NCI-H2081 treated with DMSO at 0.1 percent for 48 hours (cell line): ENCODE measurements at regions not wholly inside any gene's neighbourhood (a gene's known extent, or its start where the extent isn't known, plus 50 kb on each side); places are given as distances from the start of the nearest gene placed in this dataset.

Experiments
- DNase-seq: peaks from one replicate; lab custom pipeline; 2025; lab: John Stamatoyannopoulos, UW

GRCh38 chr3:21138085-21138484 is 612.9 kb downstream of the ZNF385D start:
- no peak for DNase-seq

GRCh38 chr3:21132896-21133295 is 618.1 kb downstream of the ZNF385D start:
- DNase-seq, result no peak

- DNase-seq, result no peak
Measured at GRCh38 chr3:21120826-21121225, 630.2 kb downstream of the ZNF385D start.

GRCh38 chr3:21117370-21117769 is 633.6 kb downstream of the ZNF385D start:
- no peak for DNase-seq

- DNase-seq, result no peak
Measured at GRCh38 chr3:21109056-21109455, 642.0 kb downstream of the ZNF385D start.

- no peak for DNase-seq
Measured at GRCh38 chr3:21105784-21106183, 645.2 kb downstream of the ZNF385D start.

GRCh38 chr3:21100656-21101359 is 650.2 kb downstream of the ZNF385D start:
- DNase-seq, result no peak

- DNase-seq, result no peak
Measured at GRCh38 chr3:21094686-21095085, 656.3 kb downstream of the ZNF385D start.

- no peak for DNase-seq
Measured at GRCh38 chr3:21073561-21073960, 677.4 kb downstream of the ZNF385D start.

GRCh38 chr3:21067031-21067813 is 683.8 kb downstream of the ZNF385D start:
- DNase-seq, result no peak

GRCh38 chr3:21062831-21063294 is 688.1 kb downstream of the ZNF385D start:
- DNase-seq, result no peak

GRCh38 chr3:21059404-21059803 is 691.6 kb downstream of the ZNF385D start:
- DNase-seq, result no peak

- DNase-seq, result no peak
Measured at GRCh38 chr3:21056293-21056692, 694.7 kb downstream of the ZNF385D start.

GRCh38 chr3:21055015-21055414 is 696.0 kb downstream of the ZNF385D start:
- no peak for DNase-seq

GRCh38 chr3:21054064-21054463 is 696.9 kb downstream of the ZNF385D start:
- no peak for DNase-seq

- DNase-seq, result no peak
Measured at GRCh38 chr3:21049334-21050062, 701.5 kb downstream of the ZNF385D start.

GRCh38 chr3:21043139-21043538 is 707.9 kb downstream of the ZNF385D start:
- DNase-seq, result no peak

GRCh38 chr3:21042184-21042583 is 708.8 kb downstream of the ZNF385D start:
- no peak for DNase-seq

- no peak for DNase-seq
Measured at GRCh38 chr3:21041621-21042020, 709.4 kb downstream of the ZNF385D start.

- DNase-seq, result no peak
Measured at GRCh38 chr3:21036888-21037287, 714.1 kb downstream of the ZNF385D start.

GRCh38 chr3:21028412-21028811 is 722.6 kb downstream of the ZNF385D start:
- DNase-seq, result no peak

- no peak for DNase-seq
Measured at GRCh38 chr3:21024563-21024962, 726.4 kb downstream of the ZNF385D start.

- no peak for DNase-seq
Measured at GRCh38 chr3:21020681-21021080, 730.3 kb downstream of the ZNF385D start.
